Stimulated activated naive CD8-positive, alpha-beta T cell treated with anti-CD3 and anti-CD28 coated beads, Interleukin-15, amount 100 ng/mL, for 72 hours (primary cell): ENCODE measurements at regions not wholly inside any gene's neighbourhood (a gene's known extent, or its start where the extent isn't known, plus 50 kb on each side); places are given as distances from the start of the nearest gene placed in this dataset.
"Not testable (repeated sequence)": the region's sequence is repeated elsewhere in the genome, so short reads cannot be mapped to it uniquely, and the experiment has no call there.

Experiments
- ATAC-seq: fragments of 150-1000 bp; cut with Tn5 transposase; 2 replicates; pipeline ENCODE4 v1.10.0; 2021; ENCODE audit warnings: mild to moderate bottlenecking, moderate library complexity
- DNase-seq, 2 donors: peaks; one replicate each; pipeline ENCODE4 v3.0.0; 2021 to 2022
- H3K27ac Mint-ChIP-seq, 2 donors: one replicate each; pipeline ENCODE4 v1.8.0; 2022; ENCODE audit warnings: mild to moderate bottlenecking in 2 of 2, mixed read lengths in 2 of 2, moderate library complexity in 2 of 2
- H3K27me3 Mint-ChIP-seq: one replicate; pipeline ENCODE4 v1.8.0; 2022; ENCODE audit warnings: mixed read lengths
- H3K4me1 Mint-ChIP-seq: one replicate; pipeline ENCODE4 v1.8.0; 2022; ENCODE audit warnings: mild to moderate bottlenecking, mixed read lengths
- H3K4me3 Mint-ChIP-seq, 2 donors: one replicate each; pipeline ENCODE4 v1.8.0; 2022; ENCODE audit warnings: mild to moderate bottlenecking in 2 of 2, mixed read lengths in 2 of 2, moderate library complexity in 1 of 2
- H3K9me3 Mint-ChIP-seq, 2 donors: one replicate each; pipeline ENCODE4 v1.8.0; 2022; ENCODE audit warnings: mixed read lengths in 2 of 2

DNA sequence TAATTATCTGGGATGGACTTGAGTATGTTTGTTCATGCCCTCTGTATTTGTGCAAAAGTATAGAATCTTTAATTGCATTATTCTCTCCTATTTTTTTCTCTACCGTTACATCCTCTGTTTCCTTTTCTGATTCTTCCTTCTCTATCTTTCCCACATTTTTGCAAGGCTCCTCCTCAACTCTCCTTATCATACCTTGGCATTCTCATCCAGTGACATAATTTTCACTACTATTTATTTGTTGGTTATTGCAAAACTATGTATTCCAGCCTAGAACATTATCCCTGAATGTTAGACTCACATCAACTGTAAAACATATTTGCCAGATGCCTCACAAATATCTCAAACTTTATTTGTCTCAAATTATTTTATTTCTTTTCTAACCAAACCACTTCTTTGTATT, 381.9 kb downstream of the COL11A1 start:
- no peaks in the 10 kb centered on the region for H3K9me3 Mint-ChIP-seq
- no peaks in the 10 kb centered on the region for H3K4me1 Mint-ChIP-seq
- H3K27me3 Mint-ChIP-seq = no peaks in the 10 kb centered on the region
- H3K27ac Mint-ChIP-seq = no peak overlapping the region
- ATAC-seq (no peak), DNase-seq (no peak)
- no peak overlapping the region for H3K4me3 Mint-ChIP-seq

DNA sequence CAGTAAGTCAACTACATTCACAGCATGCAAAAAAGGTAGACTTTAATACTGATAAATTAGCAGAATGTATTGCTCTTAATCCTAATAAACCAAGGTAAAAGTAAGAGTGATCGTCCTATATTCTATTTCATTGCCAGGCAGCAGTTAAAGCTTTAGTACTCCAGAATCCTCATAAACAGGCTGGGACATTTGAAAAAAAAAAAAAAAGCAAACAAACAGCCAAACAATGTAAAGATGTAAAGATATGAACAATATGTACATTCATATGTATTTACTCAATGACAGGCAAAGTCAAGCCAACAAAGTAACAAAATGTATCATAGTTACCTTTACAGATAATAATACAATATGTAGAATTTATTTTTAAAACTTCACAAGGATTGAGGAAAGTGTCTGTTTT, 383.6 kb downstream of the COL11A1 start:
- Mint-ChIP-seq H3K4me3 (no peak overlapping the region), H3K4me1 (no peaks in the 10 kb centered on the region), H3K9me3 (no peaks in the 10 kb centered on the region), H3K27me3 (no peaks in the 10 kb centered on the region), H3K27ac (no peak overlapping the region)
- ATAC-seq (no peak), DNase-seq (no peak)

DNA sequence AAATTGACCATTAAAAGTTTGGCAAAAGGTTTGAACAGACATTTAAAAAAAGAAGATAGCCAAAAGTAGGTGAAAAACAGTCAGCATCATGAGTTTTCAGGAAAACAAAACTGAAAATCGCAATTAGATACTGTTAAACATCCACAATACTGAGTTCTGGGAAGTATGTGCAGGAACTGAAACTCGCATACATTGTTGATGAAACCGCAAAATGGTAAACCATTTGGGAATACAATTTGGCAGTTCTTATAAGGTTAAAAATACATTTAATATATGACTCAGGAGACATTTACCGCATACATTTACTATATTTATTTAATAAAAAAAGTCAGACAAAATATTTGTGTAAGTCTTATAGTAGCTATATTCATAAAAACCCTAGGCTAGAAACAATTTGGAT, 393.2 kb downstream of the COL11A1 start:
- no peaks in the 10 kb centered on the region for H3K4me1 Mint-ChIP-seq
- H3K27me3 Mint-ChIP-seq = no peaks in the 10 kb centered on the region
- no peak overlapping the region for H3K4me3 Mint-ChIP-seq
- ATAC-seq = no peak
- no peak for DNase-seq
- no peak overlapping the region for H3K27ac Mint-ChIP-seq
- H3K9me3 Mint-ChIP-seq = peaks cover 3 to 7% of the 10 kb centered on the region in 2 donors

DNA sequence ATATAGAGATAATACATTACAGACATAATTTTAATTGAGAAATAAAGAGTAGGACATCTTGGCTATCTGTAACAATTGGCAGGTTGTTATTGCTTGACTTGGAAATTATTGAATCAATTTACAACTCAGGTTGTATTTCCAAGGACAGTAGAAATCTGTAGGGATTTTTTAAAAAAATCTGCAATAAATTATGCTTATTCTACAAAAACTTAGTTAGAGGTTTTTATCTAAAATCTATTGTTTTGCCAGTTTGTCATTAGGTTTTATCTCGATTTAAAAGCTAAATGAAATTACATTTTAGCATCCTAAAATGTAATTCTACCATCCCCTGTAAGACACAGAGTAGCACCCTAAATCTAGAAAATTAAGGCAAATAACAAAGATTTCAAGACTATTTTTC, 408.8 kb downstream of the COL11A1 start:
- no peaks in the 10 kb centered on the region for H3K27me3 Mint-ChIP-seq

DNA sequence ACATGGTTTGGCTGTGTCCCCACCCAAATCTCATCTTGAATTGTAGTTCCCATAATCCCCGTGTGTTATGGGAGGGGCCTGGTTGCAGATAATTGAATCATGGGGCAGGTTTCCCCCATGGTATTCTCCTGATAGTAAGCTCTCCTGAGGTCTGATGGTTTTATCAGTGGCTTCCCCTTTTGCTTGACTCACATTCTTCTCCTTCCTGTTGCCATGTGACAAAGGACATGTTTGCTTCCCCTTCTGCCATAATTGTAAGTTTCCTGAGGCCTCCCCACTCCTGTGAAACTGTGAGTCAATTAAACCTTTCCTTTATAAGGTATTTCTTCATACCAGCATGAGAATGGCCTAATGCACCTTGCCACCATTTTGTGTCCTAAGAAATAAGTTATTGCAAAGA, 415.0 kb downstream of the COL11A1 start:
- Mint-ChIP-seq H3K9me3 (peaks cover 0 to 12% of the 10 kb centered on the region in 2 donors), H3K4me3 (no peak overlapping the region), H3K27ac (no peak overlapping the region), H3K4me1 (no peaks in the 10 kb centered on the region), H3K27me3 (no peaks in the 10 kb centered on the region)
- ATAC-seq (no peak), DNase-seq (no peak)

More for the DNA sequence above, 408.8 kb downstream of the COL11A1 start:
- Mint-ChIP-seq H3K9me3 (peaks cover 0 to 6% of the 10 kb centered on the region in 2 donors), H3K4me3 (no peak overlapping the region), H3K27ac (no peak overlapping the region), H3K4me1 (no peaks in the 10 kb centered on the region)
- DNase-seq (no peak), ATAC-seq (no peak)

DNA sequence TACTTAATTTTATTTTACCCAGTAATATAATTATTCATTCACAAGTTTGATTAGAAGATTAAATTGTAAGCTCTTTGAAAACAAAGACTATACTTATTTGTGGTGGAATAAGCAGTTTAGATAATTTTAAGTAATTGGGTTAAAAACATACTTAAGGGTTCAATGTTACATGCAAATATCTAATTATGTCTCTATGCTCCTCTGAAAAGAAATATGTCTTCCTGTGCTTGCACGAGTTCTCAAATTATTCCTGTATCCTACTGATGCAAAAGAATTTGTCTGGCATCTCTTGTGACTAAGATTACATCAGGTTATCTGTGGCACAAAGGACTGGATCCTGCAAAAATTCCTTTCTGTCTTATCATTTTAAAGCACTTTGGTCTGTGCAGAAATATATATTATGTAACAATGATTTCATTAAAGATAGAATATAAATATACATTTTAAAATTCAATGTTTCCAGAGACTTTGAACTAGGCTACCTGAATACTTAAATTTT, 416.7 kb downstream of the COL11A1 start:
- no peaks in the 10 kb centered on the region for H3K27me3 Mint-ChIP-seq
- no peak for DNase-seq

DNA sequence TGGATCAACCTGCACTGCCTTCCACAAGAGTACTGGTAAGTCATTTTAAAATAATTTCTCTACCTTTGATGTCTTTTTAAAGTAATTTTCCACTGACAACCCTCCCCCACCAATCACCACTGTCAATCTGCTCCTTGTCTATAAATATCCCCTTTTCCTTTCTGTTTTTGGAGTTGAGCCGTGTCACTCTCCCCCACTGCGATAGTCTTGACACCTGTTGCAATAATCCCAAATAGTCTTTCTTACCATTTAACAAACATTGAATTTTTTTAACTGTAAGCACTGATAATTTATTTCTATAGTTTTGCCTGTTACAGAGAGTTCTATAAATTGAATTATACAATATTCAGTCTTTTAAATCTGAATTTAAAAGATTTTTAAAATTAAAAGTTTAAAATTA, 420.9 kb downstream of the COL11A1 start:
- Mint-ChIP-seq H3K4me1 (no peaks in the 10 kb centered on the region), H3K27me3 (no peaks in the 10 kb centered on the region), H3K27ac (no peak overlapping the region), H3K9me3 (peaks cover 0 to 4% of the 10 kb centered on the region in 2 donors), H3K4me3 (no peak overlapping the region)
- DNase-seq = no peak
- no peak for ATAC-seq

More for the DNA sequence above, 416.7 kb downstream of the COL11A1 start:
- no peak overlapping the region for H3K4me3 Mint-ChIP-seq
- ATAC-seq = no peak
- peaks cover 4 to 7% of the 10 kb centered on the region in 2 donors for H3K9me3 Mint-ChIP-seq
- H3K4me1 Mint-ChIP-seq = no peaks in the 10 kb centered on the region
- no peak overlapping the region for H3K27ac Mint-ChIP-seq

DNA sequence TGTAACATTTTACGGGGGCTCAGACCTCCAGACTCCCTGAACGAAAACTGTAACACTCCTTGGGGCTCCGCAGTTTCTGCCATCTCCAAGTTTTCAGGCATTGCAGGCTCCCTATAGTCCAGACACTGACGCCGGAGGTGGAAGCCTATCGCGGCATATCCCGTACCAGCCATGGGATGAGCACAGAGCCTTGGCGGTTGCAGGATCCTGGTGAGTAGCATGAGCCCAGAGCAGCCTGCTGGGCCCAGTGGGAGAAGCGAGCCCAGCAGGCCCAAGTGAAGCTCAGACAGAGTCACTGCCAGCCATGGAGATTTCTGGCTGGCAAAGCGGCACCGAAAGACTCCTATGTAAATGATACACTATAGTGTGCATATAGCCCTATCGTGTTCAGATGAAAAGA, 446.8 kb downstream of the COL11A1 start:
- H3K27ac Mint-ChIP-seq = no peak overlapping the region
- H3K4me1 Mint-ChIP-seq = no peaks in the 10 kb centered on the region
- DNase-seq (no peak), ATAC-seq (no peak)
- H3K4me3 Mint-ChIP-seq = no peak overlapping the region
- peaks cover 0 to 6% of the 10 kb centered on the region in 2 donors for H3K9me3 Mint-ChIP-seq
- H3K27me3 Mint-ChIP-seq = no peaks in the 10 kb centered on the region

DNA sequence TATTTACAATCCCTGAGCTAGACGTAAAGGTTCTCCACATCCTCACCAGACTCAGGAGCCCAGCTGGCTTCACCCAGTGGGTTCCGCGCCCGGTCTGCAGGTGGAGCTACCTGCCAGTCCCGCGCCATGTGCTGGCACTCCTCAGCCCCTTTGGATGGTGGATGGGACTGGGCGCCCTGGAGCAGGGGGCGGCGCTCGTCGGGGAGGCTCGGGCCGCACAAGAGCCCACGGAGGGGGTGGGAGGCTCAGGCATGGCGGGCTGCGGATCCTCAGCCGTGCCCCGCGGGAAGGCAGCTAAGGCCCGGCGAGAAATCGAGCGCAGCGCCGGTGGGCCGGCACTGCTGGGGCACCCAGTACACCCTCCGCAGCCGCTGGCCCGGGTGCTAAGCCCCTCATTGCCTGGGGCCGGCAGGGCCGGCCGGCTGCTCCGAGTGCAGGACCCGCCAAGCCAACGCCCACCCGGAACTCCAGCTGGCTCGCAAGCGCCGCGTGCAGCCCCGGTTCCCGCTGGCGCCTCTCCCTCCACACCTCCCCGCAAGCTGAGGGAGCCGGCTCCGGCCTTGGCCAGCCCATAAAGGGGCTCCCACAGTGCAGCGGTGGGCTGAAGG, 448.3 kb downstream of the COL11A1 start:
- H3K27ac Mint-ChIP-seq, H3K27me3 Mint-ChIP-seq, H3K9me3 Mint-ChIP-seq, H3K4me3 Mint-ChIP-seq, ATAC-seq, H3K4me1 Mint-ChIP-seq, DNase-seq: not testable (repeated sequence)

DNA sequence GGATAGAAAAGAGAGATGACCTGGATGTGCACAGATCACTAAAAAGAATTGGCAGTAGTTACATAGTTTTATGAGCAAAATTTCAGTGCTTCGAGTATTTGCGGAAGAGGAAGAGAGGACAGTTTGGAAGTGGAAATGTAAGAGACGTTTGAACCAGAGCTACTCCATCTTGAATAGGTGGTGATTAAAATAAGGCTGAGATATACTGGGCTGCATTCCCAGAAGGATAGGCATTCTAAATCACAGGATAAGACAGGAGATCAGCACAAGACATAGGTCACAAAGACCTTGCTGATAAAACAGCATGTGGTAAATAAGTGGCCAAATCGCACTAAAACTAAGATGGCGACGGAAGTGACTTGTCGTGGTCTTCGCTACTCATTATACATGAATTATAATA, 453.3 kb downstream of the COL11A1 start:
- ATAC-seq (no peak), DNase-seq (no peak)
- H3K27me3 Mint-ChIP-seq = no peaks in the 10 kb centered on the region
- H3K4me3 Mint-ChIP-seq = no peak overlapping the region
- H3K4me1 Mint-ChIP-seq = no peaks in the 10 kb centered on the region
- no peak overlapping the region for H3K27ac Mint-ChIP-seq
- H3K9me3 Mint-ChIP-seq = peaks cover 0 to 6% of the 10 kb centered on the region in 2 donors

DNA sequence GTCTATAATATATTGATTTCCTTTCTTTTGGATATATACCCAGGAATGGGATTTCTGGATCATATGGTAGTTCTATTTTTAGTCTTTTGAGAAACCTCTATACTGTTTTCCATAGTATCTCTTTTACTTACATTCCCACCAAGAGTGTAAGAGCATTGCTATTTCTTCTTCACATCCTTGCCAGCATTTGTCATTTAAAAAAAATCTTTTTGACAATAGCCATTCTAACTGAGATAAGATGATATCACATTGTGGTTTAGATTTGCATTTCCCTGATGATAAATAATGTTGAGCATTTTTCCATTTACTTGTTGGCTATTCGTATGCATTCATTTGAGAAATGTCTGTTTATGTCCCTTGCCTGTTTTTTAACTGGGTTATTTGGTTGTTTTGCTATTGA, 467.4 kb downstream of the COL11A1 start:
- no peaks in the 10 kb centered on the region for H3K27me3 Mint-ChIP-seq
- no peak for DNase-seq
- no peak overlapping the region for H3K4me3 Mint-ChIP-seq
- no peaks in the 10 kb centered on the region for H3K9me3 Mint-ChIP-seq
- no peak overlapping the region for H3K27ac Mint-ChIP-seq
- ATAC-seq = no peak
- H3K4me1 Mint-ChIP-seq = no peaks in the 10 kb centered on the region

DNA sequence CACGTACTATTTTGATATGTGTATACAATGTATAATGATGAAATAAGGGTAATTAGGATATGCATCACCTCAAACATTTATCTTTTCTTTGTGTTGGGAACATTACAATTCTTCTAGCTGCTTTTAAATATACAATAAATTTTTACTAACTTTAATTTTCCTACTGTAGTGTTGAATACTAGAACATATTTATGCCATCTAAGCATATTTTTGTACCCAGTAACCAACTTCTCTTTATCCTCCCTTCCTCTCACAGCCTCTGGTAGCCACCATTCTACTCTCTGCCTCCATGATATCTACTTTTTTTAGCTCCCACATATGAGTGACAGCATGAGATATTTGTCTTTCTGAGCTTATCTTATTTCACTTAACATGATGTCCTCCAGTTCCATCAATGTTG, 468.0 kb downstream of the COL11A1 start:
- Mint-ChIP-seq H3K27me3 (no peaks in the 10 kb centered on the region), H3K4me1 (no peaks in the 10 kb centered on the region)
- ATAC-seq = no peak

DNA sequence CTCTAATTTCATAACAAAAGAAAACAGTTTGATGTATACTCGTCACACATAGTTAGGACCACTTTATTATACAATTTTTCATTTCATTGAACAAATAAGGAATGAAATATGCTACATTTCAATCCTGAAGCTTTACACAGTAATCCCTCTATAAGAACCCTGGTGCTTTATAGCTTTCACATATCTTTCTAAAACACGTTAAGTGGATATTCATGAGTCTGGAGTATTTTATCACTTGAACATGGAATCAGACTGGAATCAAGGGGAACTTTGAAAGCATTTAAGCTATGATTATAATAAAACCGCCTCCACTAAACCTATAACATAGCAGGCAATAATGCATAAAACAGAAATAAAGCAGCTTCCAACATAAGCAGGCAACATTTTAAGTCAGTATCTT, 476.6 kb downstream of the COL11A1 start:
- H3K27ac Mint-ChIP-seq = no peak overlapping the region
- no peak overlapping the region for H3K4me3 Mint-ChIP-seq
- no peak for ATAC-seq
- no peaks in the 10 kb centered on the region for H3K4me1 Mint-ChIP-seq
- peaks cover 0 to 6% of the 10 kb centered on the region in 2 donors for H3K9me3 Mint-ChIP-seq
- no peak for DNase-seq
- no peaks in the 10 kb centered on the region for H3K27me3 Mint-ChIP-seq

More for the DNA sequence above, 468.0 kb downstream of the COL11A1 start:
- no peak for DNase-seq
- Mint-ChIP-seq H3K27ac (no peak overlapping the region), H3K9me3 (no peaks in the 10 kb centered on the region), H3K4me3 (no peak overlapping the region)

DNA sequence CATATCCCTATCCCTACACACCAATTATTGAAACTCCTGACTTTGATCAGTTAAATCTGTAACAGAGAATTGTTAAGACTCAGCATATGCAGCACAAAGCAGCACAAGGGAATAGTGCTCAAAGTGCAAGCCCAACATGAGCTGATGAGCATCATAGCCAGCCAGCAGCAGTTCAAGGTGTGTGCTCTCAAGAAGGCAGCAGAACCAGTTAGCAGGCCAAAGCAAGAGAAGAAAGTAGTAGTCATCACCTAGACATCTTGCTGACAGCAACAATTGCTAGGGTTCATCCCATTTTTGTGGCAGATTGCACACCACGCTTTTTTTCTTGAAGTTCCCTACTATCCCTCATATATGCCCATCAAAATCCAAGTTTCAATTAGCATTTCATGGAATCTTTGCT, 478.3 kb downstream of the COL11A1 start:
- Mint-ChIP-seq H3K27me3 (no peaks in the 10 kb centered on the region), H3K4me1 (no peaks in the 10 kb centered on the region)
- ATAC-seq = no peak

DNA sequence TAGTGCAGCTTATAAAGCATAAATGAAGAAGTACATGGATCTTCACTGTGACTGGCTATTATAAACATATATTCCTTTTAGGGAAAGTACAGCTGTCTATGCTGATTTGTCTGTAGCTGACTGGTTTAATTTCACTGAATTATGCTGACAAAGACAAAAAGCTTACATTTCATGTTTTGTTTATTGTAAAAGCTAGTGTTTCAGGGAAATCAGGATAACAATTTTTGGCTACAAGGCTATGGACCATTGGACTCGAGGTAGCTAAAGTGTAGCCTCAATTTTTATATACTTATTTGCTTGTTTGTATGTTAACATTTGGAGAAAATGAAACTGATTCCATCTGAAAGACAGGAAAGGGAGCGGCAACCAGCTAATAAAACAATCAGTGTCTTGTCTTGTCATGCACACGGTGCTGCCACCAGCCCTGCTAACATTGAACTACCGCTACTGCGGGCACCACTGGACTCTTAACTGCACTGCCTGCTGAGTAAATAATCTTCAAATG, 480.2 kb downstream of the COL11A1 start:
- Mint-ChIP-seq H3K27ac (no peak overlapping the region), H3K9me3 (peaks cover 5 to 7% of the 10 kb centered on the region in 2 donors), H3K4me3 (no peak overlapping the region), H3K4me1 (no peaks in the 10 kb centered on the region), H3K27me3 (no peaks in the 10 kb centered on the region)
- no peak for ATAC-seq
- no peak for DNase-seq

More for the DNA sequence above, 478.3 kb downstream of the COL11A1 start:
- no peak overlapping the region for H3K4me3 Mint-ChIP-seq
- no peak for DNase-seq
- peaks cover 5 to 13% of the 10 kb centered on the region in 2 donors for H3K9me3 Mint-ChIP-seq
- H3K27ac Mint-ChIP-seq = no peak overlapping the region

DNA sequence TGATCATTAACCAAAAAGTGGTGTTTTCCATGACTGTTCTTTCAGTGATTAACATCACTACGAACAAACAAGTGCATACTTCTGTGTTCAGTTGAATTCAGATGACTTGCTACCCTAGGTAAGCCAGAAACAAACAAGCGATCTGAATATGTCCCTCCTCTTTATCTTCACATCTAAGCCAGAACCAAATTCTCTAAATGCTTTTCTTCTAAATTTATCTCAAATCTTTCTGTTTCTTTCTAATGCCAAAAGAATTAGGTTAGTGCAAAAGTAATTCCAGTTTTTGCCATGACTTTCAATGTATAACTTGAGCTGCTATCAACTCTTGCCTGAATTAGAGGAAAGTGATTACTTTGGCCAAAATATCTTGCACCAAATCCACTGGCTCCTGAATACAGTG, 481.2 kb downstream of the COL11A1 start:
- Mint-ChIP-seq H3K4me3 (no peak overlapping the region), H3K4me1 (no peaks in the 10 kb centered on the region), H3K27ac (no peak overlapping the region), H3K27me3 (no peaks in the 10 kb centered on the region), H3K9me3 (peaks cover 5 to 13% of the 10 kb centered on the region in 2 donors)
- ATAC-seq = no peak
- DNase-seq = no peak

DNA sequence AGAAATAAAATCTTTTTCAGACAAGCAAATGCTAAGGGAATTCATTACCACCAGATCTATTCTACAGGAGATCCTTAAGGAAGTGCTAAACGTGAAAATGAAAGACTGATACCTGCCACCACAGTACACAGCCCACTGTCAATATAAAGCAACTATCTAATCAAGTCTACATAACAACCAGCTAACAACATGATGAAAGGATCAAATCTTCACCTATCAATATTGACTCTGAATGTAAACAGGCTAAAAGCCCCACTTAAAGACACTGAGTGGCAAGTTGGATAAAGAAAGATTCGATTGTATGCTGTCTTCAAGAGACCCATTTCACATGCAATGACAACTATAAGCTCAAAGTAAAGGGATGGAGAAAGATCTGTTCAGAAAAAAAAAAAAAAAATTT, 492.4 kb downstream of the COL11A1 start:
- ATAC-seq (no peak), DNase-seq (no peak)
- Mint-ChIP-seq H3K27me3 (no peaks in the 10 kb centered on the region), H3K4me1 (no peaks in the 10 kb centered on the region), H3K9me3 (peaks cover 19 to 38% of the 10 kb centered on the region in 2 donors), H3K27ac (no peak overlapping the region), H3K4me3 (no peak overlapping the region)
